NT2/D1 (cell line): ENCODE measurements at regions not wholly inside any gene's neighbourhood (a gene's known extent, or its start where the extent isn't known, plus 50 kb on each side); places are given as distances from the start of the nearest gene placed in this dataset.

Experiments
- SUZ12 ChIP-seq: IDR thresholded peaks from 2 replicates; pipeline ENCODE4 v1.6.1; 2011; ENCODE audit not compliant: insufficient read length, insufficient read depth; ENCODE audit errors: extremely low read depth
- YY1 ChIP-seq: IDR thresholded peaks from 2 replicates; pipeline ENCODE4 v1.6.1; 2011; ENCODE audit not compliant: insufficient read length, insufficient read depth
- ZNF274 ChIP-seq: IDR thresholded peaks from 2 replicates; pipeline ENCODE4 v1.6.1; 2011; ENCODE audit warnings: mild to moderate bottlenecking, low read depth, low read length

DNA sequence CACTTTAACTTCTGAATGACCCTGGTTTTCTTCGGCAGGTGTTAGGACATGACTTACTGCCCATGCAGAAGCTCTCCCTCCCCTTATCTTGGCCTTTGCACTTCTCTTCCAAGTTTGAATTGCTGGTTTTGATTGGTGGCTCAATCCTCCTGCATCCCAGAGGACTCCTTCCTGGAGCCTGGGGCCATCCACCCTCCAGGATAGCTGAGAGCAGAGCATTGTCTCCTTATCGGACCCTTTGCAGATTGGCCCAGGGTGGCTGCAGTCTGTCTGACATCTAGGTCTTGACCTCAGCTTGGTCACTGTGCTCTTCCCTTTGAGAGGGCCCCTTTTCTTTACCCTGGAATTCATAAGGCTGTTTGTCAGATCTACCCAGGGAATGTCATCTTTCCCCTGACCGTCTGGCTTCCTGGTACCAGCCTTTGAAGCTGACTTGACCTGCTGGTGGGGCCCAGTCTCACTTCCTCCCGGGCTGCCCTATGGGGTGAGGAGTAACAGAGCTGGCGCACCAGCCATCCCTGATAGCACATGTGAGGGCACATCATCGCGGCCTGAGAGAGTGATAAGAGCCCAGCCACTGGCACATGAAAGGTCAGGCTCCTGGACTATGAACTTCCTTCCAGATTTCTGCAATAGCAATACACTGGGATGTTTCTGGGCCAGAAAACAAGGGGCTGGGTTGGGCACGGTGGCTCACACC lies 172.9 kb upstream of the UBL3 start:
- TF ChIP-seq SUZ12 (no peak), YY1 (no peak), ZNF274 (no peak)
